ENCODE measurements at regions not wholly inside any gene's neighbourhood (a gene's known extent, or its start where the extent isn't known, plus 50 kb on each side); places are given as distances from the start of the nearest gene placed in this dataset.

DNA sequence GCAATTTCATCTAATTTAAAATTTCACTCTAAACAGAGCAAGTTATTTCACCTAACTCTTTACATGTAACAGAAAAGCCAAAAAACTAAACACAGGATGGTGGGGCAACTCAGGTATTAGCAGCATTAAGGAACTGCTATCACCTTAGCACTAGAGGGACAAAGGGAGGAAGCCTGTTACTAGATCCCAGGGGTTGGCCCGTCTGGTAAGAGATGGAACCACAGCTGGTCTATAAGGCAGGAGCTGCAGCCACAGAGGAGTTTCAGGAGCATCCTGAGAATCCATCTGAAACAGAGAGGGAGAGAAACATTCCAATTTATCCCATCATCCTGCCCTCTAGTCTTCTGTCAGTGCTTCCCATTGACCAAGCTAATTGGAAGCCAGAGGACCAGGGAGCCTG lies 300.3 kb downstream of the MRPS30 start:
- TF ChIP-seq ZFP3 (CRISPR knock-in tag; IDR thresholded peaks at IDR 0.05) (no peak), ZFP30 (CRISPR knock-in tag; IDR thresholded peaks at IDR 0.05) (no peak), ZNF70 (CRISPR knock-in tag; IDR thresholded peaks at IDR 0.05) (no peak), ISL1 (CRISPR knock-in tag; IDR thresholded peaks at IDR 0.05) (no peak), ZNF8 (CRISPR knock-in tag; IDR thresholded peaks at IDR 0.05) (no peak), TOX (CRISPR knock-in tag; IDR thresholded peaks at IDR 0.05; ENCODE audit: borderline replicate concordance) (no peak), TCF4 (CRISPR knock-in tag; IDR thresholded peaks at IDR 0.05; ENCODE audit: borderline replicate concordance) (no peak), ESRRG (CRISPR knock-in tag; IDR thresholded peaks at IDR 0.05) (no peak), CSDC2 (CRISPR knock-in tag; IDR thresholded peaks at IDR 0.05) (no peak), GLIS3 (CRISPR knock-in tag; IDR thresholded peaks at IDR 0.05) (no peak), RARB (CRISPR knock-in tag; IDR thresholded peaks at IDR 0.05) (no peak)
- TF ChIP-seq, protein P1, sequence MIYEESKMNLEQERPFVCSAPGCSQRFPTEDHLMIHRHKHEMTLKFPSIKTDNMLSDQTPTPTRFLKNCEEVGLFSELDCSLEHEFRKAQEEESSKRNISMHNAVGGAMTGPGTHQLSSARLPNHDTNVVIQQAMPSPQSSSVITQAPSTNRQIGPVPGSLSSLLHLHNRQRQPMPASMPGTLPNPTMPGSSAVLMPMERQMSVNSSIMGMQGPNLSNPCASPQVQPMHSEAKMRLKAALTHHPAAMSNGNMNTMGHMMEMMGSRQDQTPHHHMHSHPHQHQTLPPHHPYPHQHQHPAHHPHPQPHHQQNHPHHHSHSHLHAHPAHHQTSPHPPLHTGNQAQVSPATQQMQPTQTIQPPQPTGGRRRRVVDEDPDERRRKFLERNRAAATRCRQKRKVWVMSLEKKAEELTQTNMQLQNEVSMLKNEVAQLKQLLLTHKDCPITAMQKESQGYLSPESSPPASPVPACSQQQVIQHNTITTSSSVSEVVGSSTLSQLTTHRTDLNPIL (CRISPR knock-in tag; IDR thresholded peaks at IDR 0.05; ENCODE audit: low read depth), result no peak
- ATAC-seq, result no peak

DNA sequence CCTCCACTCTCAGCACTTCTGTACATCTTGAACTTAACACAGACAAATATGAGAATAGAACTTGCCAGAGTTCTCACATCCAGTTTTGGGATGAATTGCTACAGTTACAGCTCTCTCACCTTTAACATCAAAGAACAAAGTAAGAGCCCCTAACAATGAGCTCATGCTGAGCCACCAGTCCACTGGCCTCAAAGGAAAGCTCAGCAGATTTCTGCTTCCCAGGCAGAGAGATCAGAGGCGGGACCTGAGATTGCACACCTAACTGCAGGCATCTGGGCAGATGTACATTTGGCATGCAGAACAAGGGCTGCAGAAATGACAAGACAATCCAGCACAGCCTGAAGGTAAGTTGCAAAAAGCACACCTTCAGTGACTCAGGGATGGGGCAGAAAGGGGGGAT lies 300.9 kb downstream of the MRPS30 start:
- TF ChIP-seq, protein P2, sequence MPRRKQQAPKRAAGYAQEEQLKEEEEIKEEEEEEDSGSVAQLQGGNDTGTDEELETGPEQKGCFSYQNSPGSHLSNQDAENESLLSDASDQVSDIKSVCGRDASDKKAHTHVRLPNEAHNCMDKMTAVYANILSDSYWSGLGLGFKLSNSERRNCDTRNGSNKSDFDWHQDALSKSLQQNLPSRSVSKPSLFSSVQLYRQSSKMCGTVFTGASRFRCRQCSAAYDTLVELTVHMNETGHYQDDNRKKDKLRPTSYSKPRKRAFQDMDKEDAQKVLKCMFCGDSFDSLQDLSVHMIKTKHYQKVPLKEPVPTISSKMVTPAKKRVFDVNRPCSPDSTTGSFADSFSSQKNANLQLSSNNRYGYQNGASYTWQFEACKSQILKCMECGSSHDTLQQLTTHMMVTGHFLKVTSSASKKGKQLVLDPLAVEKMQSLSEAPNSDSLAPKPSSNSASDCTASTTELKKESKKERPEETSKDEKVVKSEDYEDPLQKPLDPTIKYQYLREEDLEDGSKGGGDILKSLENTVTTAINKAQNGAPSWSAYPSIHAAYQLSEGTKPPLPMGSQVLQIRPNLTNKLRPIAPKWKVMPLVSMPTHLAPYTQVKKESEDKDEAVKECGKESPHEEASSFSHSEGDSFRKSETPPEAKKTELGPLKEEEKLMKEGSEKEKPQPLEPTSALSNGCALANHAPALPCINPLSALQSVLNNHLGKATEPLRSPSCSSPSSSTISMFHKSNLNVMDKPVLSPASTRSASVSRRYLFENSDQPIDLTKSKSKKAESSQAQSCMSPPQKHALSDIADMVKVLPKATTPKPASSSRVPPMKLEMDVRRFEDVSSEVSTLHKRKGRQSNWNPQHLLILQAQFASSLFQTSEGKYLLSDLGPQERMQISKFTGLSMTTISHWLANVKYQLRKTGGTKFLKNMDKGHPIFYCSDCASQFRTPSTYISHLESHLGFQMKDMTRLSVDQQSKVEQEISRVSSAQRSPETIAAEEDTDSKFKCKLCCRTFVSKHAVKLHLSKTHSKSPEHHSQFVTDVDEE (CRISPR knock-in tag; IDR thresholded peaks at IDR 0.05), result no peak
- TF ChIP-seq, protein P1 (CRISPR knock-in tag; IDR thresholded peaks at IDR 0.05; ENCODE audit: low read depth), result no peak
- ATAC-seq, result no peak

DNA sequence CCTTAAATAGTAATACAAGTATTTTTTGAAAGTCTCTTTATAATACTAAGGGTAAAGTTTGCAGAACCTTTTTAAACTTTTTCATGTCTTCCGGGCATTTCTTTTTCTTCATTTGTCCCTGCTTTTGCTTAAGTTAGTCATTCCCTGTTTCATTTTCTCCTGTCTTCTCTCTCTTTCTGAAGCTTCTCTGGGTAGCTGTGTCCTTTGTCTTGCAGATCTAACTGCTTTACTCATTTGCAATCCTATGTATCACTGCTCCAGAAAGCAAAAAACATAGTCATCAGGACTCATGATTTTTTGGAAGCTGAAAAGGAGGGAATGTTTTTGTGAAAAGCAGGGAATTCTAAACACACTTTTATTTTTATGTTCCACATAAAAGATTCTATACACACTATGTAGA lies 301.7 kb downstream of the MRPS30 start:
- ATAC-seq, result no peak
- TF ChIP-seq BACH2 (CRISPR knock-in tag; IDR thresholded peaks at IDR 0.05; ENCODE audit: borderline replicate concordance) (no peak), SNAI2 (CRISPR knock-in tag; IDR thresholded peaks at IDR 0.05) (no peak), ZNF565 (CRISPR knock-in tag; conservative IDR thresholded peaks at IDR 0.05; ENCODE audit: low read depth) (no peak), ZNF8 (CRISPR knock-in tag; IDR thresholded peaks at IDR 0.05) (no peak), ARNTL (CRISPR knock-in tag; IDR thresholded peaks at IDR 0.05; ENCODE audit: borderline replicate concordance, low read depth) (no peak), ZNF70 (CRISPR knock-in tag; IDR thresholded peaks at IDR 0.05) (no peak), TCF4 (CRISPR knock-in tag; IDR thresholded peaks at IDR 0.05; ENCODE audit: borderline replicate concordance) (no peak), ZC3H10 (CRISPR knock-in tag; IDR thresholded peaks at IDR 0.05) (no peak)
- TF ChIP-seq, protein P1 (CRISPR knock-in tag; IDR thresholded peaks at IDR 0.05; ENCODE audit: low read depth), result no peak
- TF ChIP-seq, protein P2 (CRISPR knock-in tag; IDR thresholded peaks at IDR 0.05), result no peak
- TF ChIP-seq, protein P3, sequence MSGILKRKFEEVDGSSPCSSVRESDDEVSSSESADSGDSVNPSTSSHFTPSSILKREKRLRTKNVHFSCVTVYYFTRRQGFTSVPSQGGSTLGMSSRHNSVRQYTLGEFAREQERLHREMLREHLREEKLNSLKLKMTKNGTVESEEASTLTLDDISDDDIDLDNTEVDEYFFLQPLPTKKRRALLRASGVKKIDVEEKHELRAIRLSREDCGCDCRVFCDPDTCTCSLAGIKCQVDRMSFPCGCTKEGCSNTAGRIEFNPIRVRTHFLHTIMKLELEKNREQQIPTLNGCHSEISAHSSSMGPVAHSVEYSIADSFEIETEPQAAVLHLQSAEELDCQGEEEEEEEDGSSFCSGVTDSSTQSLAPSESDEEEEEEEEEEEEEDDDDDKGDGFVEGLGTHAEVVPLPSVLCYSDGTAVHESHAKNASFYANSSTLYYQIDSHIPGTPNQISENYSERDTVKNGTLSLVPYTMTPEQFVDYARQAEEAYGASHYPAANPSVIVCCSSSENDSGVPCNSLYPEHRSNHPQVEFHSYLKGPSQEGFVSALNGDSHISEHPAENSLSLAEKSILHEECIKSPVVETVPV (CRISPR knock-in tag; IDR thresholded peaks at IDR 0.05), result no peak

Measured in SK-N-SH treated with all-trans-retinoic acid at 6 μM for 48 hours (cell line).